ENCODE measurements at regions not wholly inside any gene's neighbourhood (a gene's known extent, or its start where the extent isn't known, plus 50 kb on each side); places are given as distances from the start of the nearest gene placed in this dataset.
"Not testable (repeated sequence)": the region's sequence is repeated elsewhere in the genome, so short reads cannot be mapped to it uniquely, and the experiment has no call there.

DNA sequence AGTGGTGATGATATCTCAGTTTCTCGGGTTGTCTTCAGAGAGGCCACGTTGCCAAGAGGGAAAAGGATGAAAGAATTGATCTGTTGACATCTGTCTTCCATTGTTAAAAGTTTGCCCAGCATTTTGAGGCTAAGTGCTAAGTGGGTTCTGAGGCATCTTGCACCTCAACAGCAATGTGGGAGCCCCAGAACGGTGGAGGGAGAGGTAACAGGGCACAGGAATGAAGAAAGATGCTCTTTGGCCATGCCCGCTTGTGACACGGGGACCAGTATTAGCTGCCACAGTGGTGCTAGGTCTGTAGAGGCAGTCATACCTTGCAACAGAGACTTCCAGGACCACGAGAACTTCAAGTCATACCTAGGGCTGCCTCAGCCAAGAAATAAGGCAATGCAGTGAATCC, 106.6 kb upstream of the NUPR2 start:
- no peak for DNase-seq (ENCODE audit: low read depth in 1 of 2, low spot score in 1 of 2)

DNA sequence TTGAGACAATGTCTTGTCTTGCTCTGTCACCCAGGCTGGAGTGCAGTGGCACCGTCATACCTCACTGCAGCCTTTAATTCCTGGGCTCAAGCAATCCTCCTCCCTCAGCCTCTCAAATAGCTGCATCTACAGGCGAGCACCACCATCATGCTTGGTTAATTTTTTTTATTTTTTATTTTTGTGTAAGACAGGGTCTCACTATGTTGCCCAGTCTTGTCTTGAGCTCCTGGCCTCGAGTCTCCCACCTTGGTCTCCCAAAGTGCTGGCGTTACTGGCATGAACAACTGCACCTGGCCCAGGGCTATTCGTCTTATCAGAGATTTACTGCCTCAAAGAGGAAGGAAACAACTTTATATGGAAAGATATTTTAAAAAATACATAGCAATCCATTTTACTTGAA, 102.8 kb upstream of the NUPR2 start:
- no peak for DNase-seq (ENCODE audit: low read depth in 1 of 2, low spot score in 1 of 2)

- DNase-seq (ENCODE audit: low read depth in 1 of 2, low spot score in 1 of 2), result no peak
Observed at GRCh38 chr7:56218510-56218909, 102.3 kb upstream of the NUPR2 start.

- DNase-seq (ENCODE audit: low read depth in 1 of 2, low spot score in 1 of 2), result no peak
Observed at GRCh38 chr7:56213574-56213973, 97.4 kb upstream of the NUPR2 start.

DNA sequence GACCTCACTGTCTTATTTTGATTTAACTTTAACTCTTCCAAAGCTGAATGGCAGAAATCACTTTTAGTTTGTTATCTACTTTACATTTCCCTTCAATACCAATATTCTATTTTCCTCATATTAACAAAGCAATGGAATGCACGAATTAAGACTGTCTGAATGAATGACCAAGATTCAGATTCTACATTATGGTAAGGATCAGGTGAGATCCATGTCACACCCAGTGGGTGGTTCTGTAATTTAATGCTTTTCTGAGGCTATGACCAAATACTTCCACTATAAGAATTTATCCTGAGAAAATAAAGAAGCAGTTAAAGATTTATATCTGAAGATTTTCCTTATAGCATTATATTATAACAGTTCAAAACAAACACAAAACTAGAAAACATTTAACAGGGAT, 90.2 kb upstream of the NUPR2 start:
- no peak for DNase-seq (ENCODE audit: low read depth in 1 of 2, low spot score in 1 of 2)

DNA sequence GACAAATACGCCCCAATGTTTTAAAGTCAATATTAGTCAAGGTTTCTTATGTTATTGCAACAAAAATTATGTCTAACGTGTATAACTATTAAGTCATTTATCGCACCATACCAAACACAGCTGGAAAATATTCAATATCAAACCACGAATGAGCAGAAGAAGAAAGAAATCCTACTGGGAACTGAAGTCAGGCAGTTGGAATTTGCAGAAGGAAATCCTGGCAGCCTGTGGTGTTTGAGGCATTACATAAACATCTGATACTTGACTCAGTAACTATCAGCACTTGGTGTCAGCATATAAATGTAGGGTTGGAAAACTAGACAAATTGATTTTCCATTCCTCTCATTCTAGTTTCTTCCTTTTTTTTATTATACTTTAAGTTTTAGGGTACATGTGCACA, 83.4 kb upstream of the NUPR2 start:
- DNase-seq (ENCODE audit: low read depth in 1 of 2, low spot score in 1 of 2), result no peak

DNA sequence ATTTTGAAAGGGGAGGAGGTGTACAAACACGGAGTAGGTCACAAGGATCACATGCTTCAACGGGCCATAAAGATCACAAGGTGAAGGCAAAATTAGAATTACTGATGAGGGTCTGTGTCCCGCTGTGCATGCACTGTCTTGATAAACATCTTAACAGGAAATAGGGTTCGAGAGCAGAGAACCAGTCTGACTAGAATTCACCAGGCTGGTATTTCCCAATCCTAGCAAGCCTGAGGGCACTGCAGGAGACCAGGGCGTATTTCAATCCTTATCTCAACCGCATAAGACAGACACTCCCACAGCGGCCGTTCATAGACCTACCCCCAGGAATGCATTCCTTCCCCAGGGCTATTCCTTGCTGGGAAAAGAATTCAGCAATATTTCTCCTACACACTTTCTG, 80.0 kb upstream of the NUPR2 start:
- DNase-seq (ENCODE audit: low read depth in 1 of 2, low spot score in 1 of 2), result not testable (repeated sequence)

DNA sequence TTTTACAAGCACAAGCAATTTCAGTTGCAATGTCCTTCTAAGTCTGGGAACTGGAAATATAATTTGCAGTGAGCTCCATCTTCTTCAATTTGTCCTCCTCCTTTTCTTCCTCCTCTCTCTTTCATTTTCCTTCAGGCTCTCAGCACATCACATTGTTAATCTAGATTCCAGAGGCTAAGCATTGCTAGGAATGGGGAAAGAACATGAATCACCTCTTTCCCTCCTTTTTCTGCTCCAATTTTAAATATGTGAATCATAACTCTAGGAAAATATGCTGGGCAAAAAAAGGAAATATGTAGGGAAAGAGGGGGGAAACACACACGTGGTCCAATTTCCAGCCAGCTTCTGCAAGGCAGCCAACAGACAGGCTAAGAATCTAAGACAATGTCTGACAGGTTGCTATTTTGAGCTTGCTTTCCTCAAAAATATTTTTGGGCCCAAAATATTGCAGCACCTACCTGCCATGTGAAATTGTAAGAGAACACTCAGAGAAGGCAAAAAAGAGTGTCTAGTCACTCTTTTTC, 72.7 kb upstream of the NUPR2 start:
- no peak for DNase-seq (ENCODE audit: low read depth in 1 of 2, low spot score in 1 of 2)

- DNase-seq (ENCODE audit: low read depth in 1 of 2, low spot score in 1 of 2), result no peak
Observed at GRCh38 chr7:56188376-56188775, 72.2 kb upstream of the NUPR2 start.

GRCh38 chr7:56181010-56181409, 64.8 kb upstream of the NUPR2 start:
- no peak for DNase-seq (ENCODE audit: low read depth in 1 of 2, low spot score in 1 of 2)

DNA sequence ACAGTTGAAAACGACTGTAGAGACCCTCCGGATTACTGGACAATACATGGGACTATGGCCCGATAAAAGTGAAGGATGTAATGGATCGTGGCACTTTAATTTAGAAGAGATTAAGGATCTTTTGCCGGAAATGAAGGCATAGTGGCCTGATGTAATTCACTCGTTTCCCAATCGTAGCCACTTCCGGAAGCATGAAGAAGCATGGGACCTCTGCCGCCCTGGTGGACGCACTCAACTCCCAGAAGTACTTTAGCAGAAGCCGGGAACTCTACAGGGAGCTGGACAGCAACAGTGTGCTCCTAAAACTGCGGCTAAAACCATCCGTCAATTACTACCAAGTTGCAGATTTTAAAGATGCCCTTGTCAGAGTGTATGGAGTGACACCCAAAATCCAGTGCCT, 59.6 kb upstream of the NUPR2 start:
- no peak for DNase-seq (ENCODE audit: low read depth in 1 of 2, low spot score in 1 of 2)

GRCh38 chr7:56174875-56175760, 58.9 kb upstream of the NUPR2 start:
- no peak for DNase-seq (ENCODE audit: low read depth in 1 of 2, low spot score in 1 of 2)

DNA sequence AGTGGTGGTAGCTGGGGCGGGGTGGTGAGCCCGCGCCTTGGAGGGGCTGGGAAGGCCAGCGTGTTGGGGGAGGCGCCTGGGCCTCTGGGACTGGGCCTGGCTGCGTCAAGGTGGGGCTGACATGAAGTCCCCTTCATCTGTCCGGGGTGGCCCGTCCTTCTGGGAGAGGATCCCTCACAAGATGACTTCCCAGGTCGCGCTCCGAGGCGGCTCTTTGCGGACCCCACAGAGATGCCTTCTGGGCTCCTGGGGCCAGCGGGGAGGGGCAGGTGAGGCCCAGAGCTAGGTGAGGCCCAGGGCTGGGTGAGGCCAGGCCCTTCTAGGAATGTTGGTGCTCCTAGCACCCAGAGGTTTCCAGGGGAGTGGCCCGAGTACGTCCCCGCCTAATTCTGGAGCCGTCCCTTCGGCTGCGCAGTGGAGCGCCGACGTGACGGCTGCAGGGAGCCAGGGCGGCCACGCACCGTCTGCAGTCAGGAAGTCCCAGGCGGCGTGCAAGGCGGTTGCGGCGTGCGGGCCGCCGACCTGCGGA, 58.2 kb upstream of the NUPR2 start:
- no peak for DNase-seq (ENCODE audit: low read depth in 1 of 2, low spot score in 1 of 2)
